GM13976 (cell line): ENCODE measurements at regions not wholly inside any gene's neighbourhood (a gene's known extent, or its start where the extent isn't known, plus 50 kb on each side); places are given as distances from the start of the nearest gene placed in this dataset.

ENCODE experiments used
- DNase-seq: peaks from one replicate; pipeline ENCODE4 v3.0.0; 2012; ENCODE audit warnings: low spot score
- in situ Hi-C: fragments of 300-500 bp; cut with MboI; formaldehyde crosslinking; loops from one replicate; pipeline ENCODE4 v1.12.0; 2022; ENCODE audit warnings: low sequenced_read_pairs, mixed read lengths, inconsistent platforms; ENCODE audit not compliant: unreplicated experiment
- TF ChIP-seq, protein P1 (sequence below): IDR thresholded peaks from 2 replicates; pipeline ENCODE4 v1.5.1; 2012; ENCODE audit warnings: borderline replicate concordance, mild to moderate bottlenecking; ENCODE audit not compliant: insufficient read depth; ENCODE audit errors: extremely low read depth, missing control alignments, control extremely low read depth

GRCh38 chr4:181077341-181077740, 1165.9 kb upstream of the TENM3 start:
- in situ Hi-C loops = no loop called here
- DNase-seq = no peak
- TF ChIP-seq, protein P1, sequence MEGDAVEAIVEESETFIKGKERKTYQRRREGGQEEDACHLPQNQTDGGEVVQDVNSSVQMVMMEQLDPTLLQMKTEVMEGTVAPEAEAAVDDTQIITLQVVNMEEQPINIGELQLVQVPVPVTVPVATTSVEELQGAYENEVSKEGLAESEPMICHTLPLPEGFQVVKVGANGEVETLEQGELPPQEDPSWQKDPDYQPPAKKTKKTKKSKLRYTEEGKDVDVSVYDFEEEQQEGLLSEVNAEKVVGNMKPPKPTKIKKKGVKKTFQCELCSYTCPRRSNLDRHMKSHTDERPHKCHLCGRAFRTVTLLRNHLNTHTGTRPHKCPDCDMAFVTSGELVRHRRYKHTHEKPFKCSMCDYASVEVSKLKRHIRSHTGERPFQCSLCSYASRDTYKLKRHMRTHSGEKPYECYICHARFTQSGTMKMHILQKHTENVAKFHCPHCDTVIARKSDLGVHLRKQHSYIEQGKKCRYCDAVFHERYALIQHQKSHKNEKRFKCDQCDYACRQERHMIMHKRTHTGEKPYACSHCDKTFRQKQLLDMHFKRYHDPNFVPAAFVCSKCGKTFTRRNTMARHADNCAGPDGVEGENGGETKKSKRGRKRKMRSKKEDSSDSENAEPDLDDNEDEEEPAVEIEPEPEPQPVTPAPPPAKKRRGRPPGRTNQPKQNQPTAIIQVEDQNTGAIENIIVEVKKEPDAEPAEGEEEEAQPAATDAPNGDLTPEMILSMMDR = no peak

DNA sequence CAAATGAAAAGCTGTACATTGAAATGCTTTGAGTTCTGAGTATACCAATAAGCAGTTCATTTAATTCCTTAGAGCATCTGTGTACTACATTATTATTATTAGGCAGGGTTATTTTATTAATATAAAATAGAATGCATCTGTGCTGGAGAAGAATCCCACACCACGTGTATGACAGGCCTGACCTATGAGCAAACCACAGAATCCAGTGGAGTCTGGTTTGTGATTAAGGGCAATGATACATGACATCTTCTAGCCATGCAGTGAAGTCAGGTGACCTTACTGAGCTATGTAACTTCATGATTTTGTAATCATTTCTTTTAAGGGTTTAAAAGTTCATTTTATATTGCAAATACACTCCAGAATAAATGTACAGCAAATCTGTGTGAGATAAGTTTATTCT, 1165.0 kb upstream of the TENM3 start:
- in situ Hi-C loops = no loop called here
- TF ChIP-seq, protein P1 = no peak
- no peak for DNase-seq

DNA sequence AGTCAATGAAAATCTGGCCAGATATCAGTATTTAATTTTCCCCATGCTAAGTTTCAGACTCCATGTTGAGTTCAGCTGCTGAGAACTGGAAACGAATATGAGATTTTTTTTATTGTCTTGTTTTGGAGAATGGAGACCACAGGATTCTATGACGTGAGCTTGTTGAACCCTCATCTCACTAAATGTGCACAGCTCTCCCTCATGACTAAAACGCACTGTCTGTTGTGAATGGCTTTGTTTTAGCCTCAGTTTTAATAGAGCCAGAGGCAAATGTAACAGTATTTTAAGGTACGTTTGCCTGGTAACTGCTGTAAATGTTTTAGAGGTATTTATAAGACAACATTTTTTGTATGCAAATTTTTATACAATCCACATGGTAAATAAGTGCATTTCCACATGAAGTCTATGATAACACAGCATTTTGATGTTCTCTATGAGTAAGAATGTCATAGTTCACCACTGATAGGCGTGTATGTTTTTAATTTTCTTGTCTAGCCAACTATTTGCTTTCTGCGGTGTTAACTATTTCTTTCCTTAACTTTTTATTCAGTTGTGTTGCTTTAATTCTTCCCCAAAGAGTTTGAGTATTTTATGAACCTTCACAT, 1159.3 kb upstream of the TENM3 start:
- in situ Hi-C loops = no loop called here
- no peak for DNase-seq
- TF ChIP-seq, protein P1 = no peak

DNA sequence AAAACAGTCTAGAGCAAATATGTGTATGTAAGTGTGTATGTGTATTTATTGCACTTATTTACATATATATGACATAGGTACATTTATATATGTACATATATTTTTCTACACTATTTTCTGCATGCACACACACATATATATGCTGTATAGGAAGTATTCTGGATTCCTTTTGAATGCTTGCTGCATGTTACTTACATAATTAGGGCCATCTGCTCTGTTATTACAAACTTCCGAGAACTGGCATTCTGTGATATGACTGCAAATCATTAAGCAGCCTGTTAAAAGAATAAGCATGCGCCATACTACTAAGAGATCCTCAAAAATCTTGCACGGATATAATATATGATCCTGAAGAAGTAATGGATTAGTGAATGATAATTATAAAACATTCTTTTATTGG, 1157.6 kb upstream of the TENM3 start:
- no peak for DNase-seq
- in situ Hi-C loops = no loop called here

GRCh38 chr4:181105487-181105886, 1137.7 kb upstream of the TENM3 start:
- TF ChIP-seq, protein P1 = no peak
- no peak for DNase-seq
- in situ Hi-C loops = no loop called here

More for the DNA sequence above, 1157.6 kb upstream of the TENM3 start:
- TF ChIP-seq, protein P1 = no peak

DNA sequence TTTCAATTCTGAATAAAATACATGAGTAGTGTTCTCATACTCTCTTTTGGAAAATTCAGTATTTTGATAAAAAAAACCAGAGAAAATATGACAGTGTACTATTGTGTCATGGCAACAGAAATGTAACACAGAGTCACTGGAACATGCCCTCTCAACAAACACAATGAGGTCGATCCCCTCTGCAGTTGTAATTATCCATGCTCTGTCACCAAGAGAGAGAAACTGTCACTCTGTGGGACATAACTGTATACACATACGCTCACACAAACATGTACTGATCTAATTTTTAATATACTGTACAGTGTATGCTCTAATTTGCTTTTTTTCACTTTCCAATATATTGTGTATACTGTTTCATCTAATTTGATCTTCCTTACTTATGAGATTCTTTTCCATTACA, 1136.8 kb upstream of the TENM3 start:
- DNase-seq = no peak
- in situ Hi-C loops = no loop called here

More for the DNA sequence above, 1136.8 kb upstream of the TENM3 start:
- TF ChIP-seq, protein P1 = no peak
